GM12878 (cell line): ENCODE measurements at regions not wholly inside any gene's neighbourhood (a gene's known extent, or its start where the extent isn't known, plus 50 kb on each side); places are given as distances from the start of the nearest gene placed in this dataset.
A peak's percentile ranks its signal among the peaks of the same experiment; 100 is the strongest.

Experiments
- CREB1 ChIP-seq: IDR thresholded peaks from 2 replicates; pipeline ENCODE4 v1.6.1; 2012; ENCODE audit warnings: low read depth, mild to moderate bottlenecking, inconsistent platforms
- E2F8 ChIP-seq: fragments of 450-650 bp; IDR thresholded peaks from 2 replicates; pipeline ENCODE4 v1.6.1; 2018; ENCODE audit warnings: mild to moderate bottlenecking, low read depth, moderate library complexity; ENCODE audit not compliant: partially characterized antibody
- EED ChIP-seq: sonication (generic); IDR thresholded peaks from 2 replicates; pipeline ENCODE4 v1.6.1; 2016; ENCODE audit warnings: antibody characterized with exemption, low read depth
- ETV6 ChIP-seq, 2 experiments: fragments of 450-650 bp in 1 of 2; IDR thresholded peaks in 1 of 2; conservative IDR thresholded peaks in 1 of 2; 2 replicates each; pipeline ENCODE4 v1.6.1; 2014; ENCODE audit warnings: antibody characterized with exemption in 1 of 2, borderline replicate concordance in 1 of 2, low read depth in 1 of 2, mild to moderate bottlenecking in 1 of 2, moderate library complexity in 1 of 2
- HDGF ChIP-seq: fragments of 450-650 bp; IDR thresholded peaks from 2 replicates; pipeline ENCODE4 v1.6.1; 2016; ENCODE audit warnings: antibody characterized with exemption
- KDM1A ChIP-seq: fragments of 200-600 bp; sonication (generic); IDR thresholded peaks from 2 replicates; pipeline ENCODE4 v1.6.1; 2016; ENCODE audit warnings: borderline replicate concordance
- LARP7 ChIP-seq: fragments of 450-650 bp; IDR thresholded peaks from 2 replicates; pipeline ENCODE4 v1.6.1; 2017; ENCODE audit warnings: mild to moderate bottlenecking
- NBN ChIP-seq: fragments of 450-650 bp; IDR thresholded peaks from 2 replicates; pipeline ENCODE4 v1.6.1; 2016
- POLR2AphosphoS5 ChIP-seq: IDR thresholded peaks from 2 replicates; pipeline ENCODE4 v1.6.1; 2011; ENCODE audit warnings: mild to moderate bottlenecking, low read length, inconsistent platforms
- POU2F2 ChIP-seq: IDR thresholded peaks from 3 replicates; pipeline ENCODE4 v1.6.1; 2011; ENCODE audit warnings: low read depth, mild to moderate bottlenecking, low read length, borderline replicate concordance
- PRDM15 ChIP-seq: fragments of 450-650 bp; formaldehyde crosslinking; IDR thresholded peaks from 2 replicates; pipeline ENCODE4 v1.4.0; 2020; ENCODE audit warnings: mild to moderate bottlenecking, moderate library complexity
- TCF7 ChIP-seq: IDR thresholded peaks from 2 replicates; pipeline ENCODE4 v1.6.1; 2014; ENCODE audit warnings: antibody characterized with exemption, borderline replicate concordance
- WRNIP1 ChIP-seq: IDR thresholded peaks from 2 replicates; pipeline ENCODE4 v1.6.1; 2011; ENCODE audit warnings: low read depth, low read length, improper control_type of control experiment, borderline replicate concordance
- ZBTB11 ChIP-seq: fragments of 450-650 bp; formaldehyde crosslinking; IDR thresholded peaks from 2 replicates; pipeline ENCODE4 v1.5.0; 2022; ENCODE audit warnings: mild to moderate bottlenecking, missing genetic modification characterization
- TF ChIP-seq, protein P1 (sequence below): fragments of 450-650 bp; IDR thresholded peaks from 2 replicates; pipeline ENCODE4 v1.6.1; 2017; ENCODE audit warnings: low read depth, mild to moderate bottlenecking, moderate library complexity
- TF ChIP-seq, protein P2 (sequence below): fragments of 150-350 bp; IDR thresholded peaks from 2 replicates; pipeline ENCODE4 v1.6.1; 2016; ENCODE audit warnings: low read depth, low read length

GRCh38 chr2:7665880-7666279 is 748.7 kb downstream of the RNF144A start (continued):
- TF ChIP-seq, protein P1, sequence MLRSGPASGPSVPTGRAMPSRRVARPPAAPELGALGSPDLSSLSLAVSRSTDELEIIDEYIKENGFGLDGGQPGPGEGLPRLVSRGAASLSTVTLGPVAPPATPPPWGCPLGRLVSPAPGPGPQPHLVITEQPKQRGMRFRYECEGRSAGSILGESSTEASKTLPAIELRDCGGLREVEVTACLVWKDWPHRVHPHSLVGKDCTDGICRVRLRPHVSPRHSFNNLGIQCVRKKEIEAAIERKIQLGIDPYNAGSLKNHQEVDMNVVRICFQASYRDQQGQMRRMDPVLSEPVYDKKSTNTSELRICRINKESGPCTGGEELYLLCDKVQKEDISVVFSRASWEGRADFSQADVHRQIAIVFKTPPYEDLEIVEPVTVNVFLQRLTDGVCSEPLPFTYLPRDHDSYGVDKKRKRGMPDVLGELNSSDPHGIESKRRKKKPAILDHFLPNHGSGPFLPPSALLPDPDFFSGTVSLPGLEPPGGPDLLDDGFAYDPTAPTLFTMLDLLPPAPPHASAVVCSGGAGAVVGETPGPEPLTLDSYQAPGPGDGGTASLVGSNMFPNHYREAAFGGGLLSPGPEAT = no peak
- peak; percentile 68; the same call in 2 of the 3 replicates for TF ChIP-seq POU2F2
- 0 out of 2 replicates have a peak, but pooled peaks have one; percentile 27 for TF ChIP-seq EED
- no peak for TF ChIP-seq HDGF
- TF ChIP-seq, protein P2, sequence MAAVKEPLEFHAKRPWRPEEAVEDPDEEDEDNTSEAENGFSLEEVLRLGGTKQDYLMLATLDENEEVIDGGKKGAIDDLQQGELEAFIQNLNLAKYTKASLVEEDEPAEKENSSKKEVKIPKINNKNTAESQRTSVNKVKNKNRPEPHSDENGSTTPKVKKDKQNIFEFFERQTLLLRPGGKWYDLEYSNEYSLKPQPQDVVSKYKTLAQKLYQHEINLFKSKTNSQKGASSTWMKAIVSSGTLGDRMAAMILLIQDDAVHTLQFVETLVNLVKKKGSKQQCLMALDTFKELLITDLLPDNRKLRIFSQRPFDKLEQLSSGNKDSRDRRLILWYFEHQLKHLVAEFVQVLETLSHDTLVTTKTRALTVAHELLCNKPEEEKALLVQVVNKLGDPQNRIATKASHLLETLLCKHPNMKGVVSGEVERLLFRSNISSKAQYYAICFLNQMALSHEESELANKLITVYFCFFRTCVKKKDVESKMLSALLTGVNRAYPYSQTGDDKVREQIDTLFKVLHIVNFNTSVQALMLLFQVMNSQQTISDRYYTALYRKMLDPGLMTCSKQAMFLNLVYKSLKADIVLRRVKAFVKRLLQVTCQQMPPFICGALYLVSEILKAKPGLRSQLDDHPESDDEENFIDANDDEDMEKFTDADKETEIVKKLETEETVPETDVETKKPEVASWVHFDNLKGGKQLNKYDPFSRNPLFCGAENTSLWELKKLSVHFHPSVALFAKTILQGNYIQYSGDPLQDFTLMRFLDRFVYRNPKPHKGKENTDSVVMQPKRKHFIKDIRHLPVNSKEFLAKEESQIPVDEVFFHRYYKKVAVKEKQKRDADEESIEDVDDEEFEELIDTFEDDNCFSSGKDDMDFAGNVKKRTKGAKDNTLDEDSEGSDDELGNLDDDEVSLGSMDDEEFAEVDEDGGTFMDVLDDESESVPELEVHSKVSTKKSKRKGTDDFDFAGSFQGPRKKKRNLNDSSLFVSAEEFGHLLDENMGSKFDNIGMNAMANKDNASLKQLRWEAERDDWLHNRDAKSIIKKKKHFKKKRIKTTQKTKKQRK = no peak
- no peak for TF ChIP-seq E2F8
- TF ChIP-seq NBN = no peak
- TF ChIP-seq LARP7 = no peak
- TF ChIP-seq POLR2AphosphoS5 = no peak
- TF ChIP-seq ZBTB11 (CRISPR knock-in tag) = no peak
- TF ChIP-seq CREB1 = no peak
- no peak for TF ChIP-seq TCF7
- TF ChIP-seq KDM1A = no peak
- no peak for TF ChIP-seq ETV6 (conservative IDR thresholded peaks at IDR 0.05 in 1 of 2, IDR thresholded peaks at IDR 0.05 in 1 of 2; ENCODE audit: borderline replicate concordance in 1 of 2, low read depth in 1 of 2)
- TF ChIP-seq WRNIP1 = no peak
- no peak for TF ChIP-seq PRDM15 (CRISPR knock-in tag)
